Body of pancreas (tissue), 4 donors: ENCODE measurements at regions not wholly inside any gene's neighbourhood (a gene's known extent, or its start where the extent isn't known, plus 50 kb on each side); places are given as distances from the start of the nearest gene placed in this dataset.

Experiments used
- POLR2A ChIP-seq, 3 donors: fragments of 450-650 bp; IDR thresholded peaks; one replicate each; pipeline ENCODE4 v1.6.1; 2016; ENCODE audit warnings: antibody characterized with exemption in 3 of 3, mild to moderate bottlenecking in 2 of 3
- TF ChIP-seq, protein P1 (sequence below), 7 experiments: fragments of 450-650 bp in 4 of 7; fragments of 200-600 bp in 3 of 7; sonication (generic) in 3 of 7; IDR thresholded peaks; one replicate each; pipeline ENCODE4 v1.5.1; 2016 to 2019; ENCODE audit warnings: antibody characterized with exemption in 7 of 7

DNA sequence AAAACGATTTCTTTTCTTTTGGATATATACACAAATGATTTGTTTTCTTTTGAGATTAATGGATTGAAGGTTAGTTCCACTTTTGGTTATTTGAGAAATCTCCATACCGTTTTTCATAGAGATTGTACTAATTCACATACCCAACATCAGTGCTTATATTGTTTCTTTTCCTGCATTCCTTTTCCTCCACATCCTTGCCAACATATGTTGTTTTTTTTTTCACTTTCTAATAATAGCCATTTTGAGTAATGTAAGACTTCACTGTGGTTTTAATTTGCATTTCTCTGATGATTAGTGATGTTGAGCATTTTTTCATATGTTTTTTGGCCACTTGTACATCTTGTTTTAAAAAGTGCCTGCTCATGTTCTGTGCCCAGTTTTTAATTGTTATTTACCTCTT lies 846.4 kb upstream of the EYS start:
- TF ChIP-seq, protein P1, sequence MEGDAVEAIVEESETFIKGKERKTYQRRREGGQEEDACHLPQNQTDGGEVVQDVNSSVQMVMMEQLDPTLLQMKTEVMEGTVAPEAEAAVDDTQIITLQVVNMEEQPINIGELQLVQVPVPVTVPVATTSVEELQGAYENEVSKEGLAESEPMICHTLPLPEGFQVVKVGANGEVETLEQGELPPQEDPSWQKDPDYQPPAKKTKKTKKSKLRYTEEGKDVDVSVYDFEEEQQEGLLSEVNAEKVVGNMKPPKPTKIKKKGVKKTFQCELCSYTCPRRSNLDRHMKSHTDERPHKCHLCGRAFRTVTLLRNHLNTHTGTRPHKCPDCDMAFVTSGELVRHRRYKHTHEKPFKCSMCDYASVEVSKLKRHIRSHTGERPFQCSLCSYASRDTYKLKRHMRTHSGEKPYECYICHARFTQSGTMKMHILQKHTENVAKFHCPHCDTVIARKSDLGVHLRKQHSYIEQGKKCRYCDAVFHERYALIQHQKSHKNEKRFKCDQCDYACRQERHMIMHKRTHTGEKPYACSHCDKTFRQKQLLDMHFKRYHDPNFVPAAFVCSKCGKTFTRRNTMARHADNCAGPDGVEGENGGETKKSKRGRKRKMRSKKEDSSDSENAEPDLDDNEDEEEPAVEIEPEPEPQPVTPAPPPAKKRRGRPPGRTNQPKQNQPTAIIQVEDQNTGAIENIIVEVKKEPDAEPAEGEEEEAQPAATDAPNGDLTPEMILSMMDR (IDR thresholded peaks at IDR 0.05): no peak
- TF ChIP-seq POLR2A (IDR thresholded peaks at IDR 0.05): no peak
